Testis (tissue), 2 donors: ENCODE measurements at regions not wholly inside any gene's neighbourhood (a gene's known extent, or its start where the extent isn't known, plus 50 kb on each side); places are given as distances from the start of the nearest gene placed in this dataset.

Source experiments
- DNase-seq: peaks from one replicate; pipeline ENCODE4 v3.0.0-alpha.2; 2019
- H3K27ac ChIP-seq, 2 donors: fragments of 200-600 bp; sonication (generic); one replicate each; pipeline ENCODE4 v1.5.1; 2019
- H3K27me3 ChIP-seq: fragments of 200-600 bp; sonication (generic); one replicate; pipeline ENCODE4 v1.5.1; 2019
- H3K36me3 ChIP-seq: fragments of 200-600 bp; sonication (generic); one replicate; pipeline ENCODE4 v1.5.1; 2017; ENCODE audit warnings: low read depth; ENCODE audit errors: missing control alignments
- H3K4me1 ChIP-seq: fragments of 200-600 bp; sonication (generic); one replicate; pipeline ENCODE4 v1.5.1; 2019
- H3K4me3 ChIP-seq, 2 donors: fragments of 200-600 bp; sonication (generic); one replicate each; pipeline ENCODE4 v1.5.1; 2017 to 2019
- H3K9me3 ChIP-seq: fragments of 200-600 bp; sonication (generic); one replicate; pipeline ENCODE4 v1.5.1; 2017
- POLR2A ChIP-seq: fragments of 450-650 bp; IDR thresholded peaks from one replicate; pipeline ENCODE4 v1.6.1; 2017; ENCODE audit warnings: antibody characterized with exemption, mild to moderate bottlenecking, moderate library complexity
- WGBS, 2 donors: methylation state at CpG; one replicate each; pipeline ENCODE4 v1.1.5; 2018; 5-methylcytosine and 5-hydroxymethylcytosine counted together
- intact Hi-C: fragments of 100-400 bp; cut with DNase I; formaldehyde crosslinking; loops from one replicate; pipeline ENCODE4 v1.15.1; 2023; ENCODE audit warnings: low total_unique reads
- TF ChIP-seq, protein P1 (sequence below), 3 experiments: fragments of 450-650 bp in 2 of 3; fragments of 200-600 bp in 1 of 3; sonication (generic) in 1 of 3; IDR thresholded peaks; one replicate each; pipeline ENCODE4 v1.5.1; 2016 to 2019; ENCODE audit warnings: antibody characterized with exemption in 3 of 3, mild to moderate bottlenecking in 2 of 3, moderate library complexity in 1 of 3

GRCh38 chr12:125205386-125205785 lies 140.2 kb downstream of the AACS start:
- no peaks in the 10 kb centered on the region for H3K4me1 ChIP-seq
- H3K9me3 ChIP-seq = no peaks in the 10 kb centered on the region
- no peak overlapping the region for H3K4me3 ChIP-seq
- H3K27me3 ChIP-seq = no peaks in the 10 kb centered on the region
- H3K36me3 ChIP-seq = no peaks in the 10 kb centered on the region
- no peak for DNase-seq
- intact Hi-C loops = no loop called here
- WGBS, 2 donors = 71 to 73% methylated on average over 5 of the region's 5 CpGs
- H3K27ac ChIP-seq = no peak overlapping the region
- no peak for TF ChIP-seq POLR2A
- TF ChIP-seq, protein P1, sequence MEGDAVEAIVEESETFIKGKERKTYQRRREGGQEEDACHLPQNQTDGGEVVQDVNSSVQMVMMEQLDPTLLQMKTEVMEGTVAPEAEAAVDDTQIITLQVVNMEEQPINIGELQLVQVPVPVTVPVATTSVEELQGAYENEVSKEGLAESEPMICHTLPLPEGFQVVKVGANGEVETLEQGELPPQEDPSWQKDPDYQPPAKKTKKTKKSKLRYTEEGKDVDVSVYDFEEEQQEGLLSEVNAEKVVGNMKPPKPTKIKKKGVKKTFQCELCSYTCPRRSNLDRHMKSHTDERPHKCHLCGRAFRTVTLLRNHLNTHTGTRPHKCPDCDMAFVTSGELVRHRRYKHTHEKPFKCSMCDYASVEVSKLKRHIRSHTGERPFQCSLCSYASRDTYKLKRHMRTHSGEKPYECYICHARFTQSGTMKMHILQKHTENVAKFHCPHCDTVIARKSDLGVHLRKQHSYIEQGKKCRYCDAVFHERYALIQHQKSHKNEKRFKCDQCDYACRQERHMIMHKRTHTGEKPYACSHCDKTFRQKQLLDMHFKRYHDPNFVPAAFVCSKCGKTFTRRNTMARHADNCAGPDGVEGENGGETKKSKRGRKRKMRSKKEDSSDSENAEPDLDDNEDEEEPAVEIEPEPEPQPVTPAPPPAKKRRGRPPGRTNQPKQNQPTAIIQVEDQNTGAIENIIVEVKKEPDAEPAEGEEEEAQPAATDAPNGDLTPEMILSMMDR (IDR thresholded peaks at IDR 0.05) = no peak

DNA sequence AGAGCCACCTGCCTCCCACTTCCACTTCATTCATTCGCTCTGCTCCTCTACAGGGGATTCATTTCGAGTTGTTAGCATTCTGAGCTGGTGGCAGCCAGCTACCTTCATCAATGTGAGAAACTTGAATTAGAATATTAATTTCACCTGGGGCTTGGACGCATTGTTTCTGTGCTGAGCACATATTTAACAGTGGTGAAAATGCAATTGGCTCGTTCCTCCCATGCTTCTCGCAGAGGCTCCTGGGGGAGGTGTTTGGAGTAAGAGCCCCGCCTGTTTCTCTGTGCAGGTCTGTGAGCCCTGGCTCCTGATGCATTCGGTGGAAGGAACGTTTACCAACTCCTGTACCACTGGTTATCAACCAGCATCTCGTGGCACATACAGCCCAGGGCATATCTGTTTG lies 141.5 kb downstream of the AACS start:
- no peak overlapping the region for H3K27ac ChIP-seq
- H3K36me3 ChIP-seq = no peaks in the 10 kb centered on the region
- DNase-seq = no peak
- H3K9me3 ChIP-seq = no peaks in the 10 kb centered on the region
- 74 to 84% methylated on average over 9 of the region's 9 CpGs for WGBS, 2 donors
- TF ChIP-seq POLR2A = no peak
- TF ChIP-seq, protein P1 (IDR thresholded peaks at IDR 0.05) = no peak
- intact Hi-C loops = no loop called here
- no peaks in the 10 kb centered on the region for H3K27me3 ChIP-seq
- no peaks in the 10 kb centered on the region for H3K4me1 ChIP-seq
- H3K4me3 ChIP-seq = no peak overlapping the region

DNA sequence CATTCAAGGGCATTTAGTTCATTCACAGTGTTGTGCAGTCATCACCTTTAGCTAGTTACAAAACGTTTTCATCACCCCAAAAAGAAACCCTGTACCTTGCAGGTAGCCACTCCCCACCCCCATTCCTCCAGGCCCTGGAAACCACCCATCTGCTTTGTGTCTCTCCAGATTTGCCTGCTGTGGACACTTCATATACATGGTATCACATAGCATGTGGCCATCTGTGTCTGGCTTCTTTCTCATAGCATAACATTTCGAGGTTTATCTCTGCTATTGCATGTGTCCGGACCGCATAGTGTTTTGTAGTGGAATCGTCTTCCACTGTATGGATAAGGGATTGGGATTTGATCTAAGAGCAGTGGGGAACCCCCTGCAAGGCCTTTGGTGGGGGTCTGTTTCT lies 143.1 kb downstream of the AACS start:
- no peak for DNase-seq
- Histone ChIP-seq H3K36me3 (no peaks in the 10 kb centered on the region), H3K4me1 (no peaks in the 10 kb centered on the region), H3K9me3 (no peaks in the 10 kb centered on the region), H3K27ac (no peak overlapping the region), H3K4me3 (no peak overlapping the region), H3K27me3 (no peaks in the 10 kb centered on the region)
- intact Hi-C loops = no loop called here
- TF ChIP-seq, protein P1 (IDR thresholded peaks at IDR 0.05) = no peak
- TF ChIP-seq POLR2A = no peak
- 75 to 83% methylated on average over 5 of the region's 5 CpGs for WGBS, 2 donors

DNA sequence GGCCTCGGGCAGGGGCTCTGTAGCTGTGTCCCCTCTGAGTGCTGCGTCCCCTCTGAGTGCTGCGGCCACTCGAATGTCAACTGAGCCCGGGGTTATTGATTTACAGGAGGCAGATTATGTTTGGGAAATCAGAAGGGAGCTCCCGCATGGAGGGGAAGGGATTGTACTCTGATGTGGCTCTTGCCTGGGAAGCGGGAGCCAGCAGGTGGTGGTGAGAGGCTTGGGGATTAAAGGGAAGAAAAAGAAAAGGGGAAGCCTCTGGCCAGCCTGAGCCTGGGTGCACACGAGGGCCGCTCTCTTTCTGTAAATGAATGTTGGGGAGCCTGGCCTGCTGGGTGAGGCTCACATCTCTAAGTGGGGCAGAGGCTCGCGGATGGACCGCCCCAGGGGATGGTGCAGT lies 143.7 kb downstream of the AACS start:
- no peaks in the 10 kb centered on the region for H3K36me3 ChIP-seq
- H3K4me3 ChIP-seq = no peak overlapping the region
- no peak for TF ChIP-seq POLR2A
- TF ChIP-seq, protein P1 (IDR thresholded peaks at IDR 0.05) = no peak
- 86% methylated on average over 12 of the region's 12 CpGs for WGBS, 2 donors
- no peaks in the 10 kb centered on the region for H3K27me3 ChIP-seq
- H3K4me1 ChIP-seq = no peaks in the 10 kb centered on the region
- H3K27ac ChIP-seq = no peak overlapping the region
- no peaks in the 10 kb centered on the region for H3K9me3 ChIP-seq
- intact Hi-C loops = no loop called here
- no peak for DNase-seq

DNA sequence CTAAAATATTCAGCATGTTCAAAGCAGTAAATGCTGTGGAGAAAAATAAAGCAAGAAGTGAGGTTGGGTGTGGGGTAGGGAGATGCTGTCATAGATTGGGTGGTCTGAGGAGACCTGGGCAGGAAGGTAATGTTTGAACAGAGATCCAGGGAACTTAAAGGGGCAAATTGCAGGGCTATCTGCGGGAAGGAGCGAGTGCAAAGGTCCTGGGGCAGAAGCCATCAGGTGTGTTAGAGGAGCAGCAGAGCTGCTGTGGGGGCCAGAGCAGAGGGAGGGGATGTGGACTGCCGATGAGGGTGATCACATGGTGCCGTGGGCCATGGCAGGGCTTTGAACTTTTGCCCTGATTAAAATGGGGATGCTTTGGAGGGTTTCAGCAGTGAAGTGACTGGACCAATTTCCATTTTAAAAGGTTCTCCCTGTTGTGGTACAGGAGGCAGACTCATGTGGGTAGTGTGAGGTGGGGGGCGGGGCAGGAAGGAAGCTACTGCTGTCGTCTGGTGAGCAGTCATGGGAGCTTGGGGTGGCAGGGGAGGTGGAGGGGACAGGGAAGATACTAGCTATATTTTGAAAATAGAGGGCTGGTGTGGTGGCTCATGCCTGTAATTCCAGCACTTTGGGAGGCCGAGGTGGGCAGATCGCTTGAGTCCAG lies 145.0 kb downstream of the AACS start:
- DNase-seq = no peak
- Histone ChIP-seq H3K27ac (no peak overlapping the region), H3K4me3 (no peak overlapping the region), H3K36me3 (no peaks in the 10 kb centered on the region), H3K27me3 (no peaks in the 10 kb centered on the region), H3K4me1 (no peaks in the 10 kb centered on the region), H3K9me3 (no peaks in the 10 kb centered on the region)
- intact Hi-C loops = no loop called here
- TF ChIP-seq, protein P1 (IDR thresholded peaks at IDR 0.05) = no peak
- TF ChIP-seq POLR2A = no peak
- 81 to 88% methylated on average over 8 of the region's 8 CpGs for WGBS, 2 donors
